ENCODE measurements at regions not wholly inside any gene's neighbourhood (a gene's known extent, or its start where the extent isn't known, plus 50 kb on each side); places are given as distances from the start of the nearest gene placed in this dataset.

DNA sequence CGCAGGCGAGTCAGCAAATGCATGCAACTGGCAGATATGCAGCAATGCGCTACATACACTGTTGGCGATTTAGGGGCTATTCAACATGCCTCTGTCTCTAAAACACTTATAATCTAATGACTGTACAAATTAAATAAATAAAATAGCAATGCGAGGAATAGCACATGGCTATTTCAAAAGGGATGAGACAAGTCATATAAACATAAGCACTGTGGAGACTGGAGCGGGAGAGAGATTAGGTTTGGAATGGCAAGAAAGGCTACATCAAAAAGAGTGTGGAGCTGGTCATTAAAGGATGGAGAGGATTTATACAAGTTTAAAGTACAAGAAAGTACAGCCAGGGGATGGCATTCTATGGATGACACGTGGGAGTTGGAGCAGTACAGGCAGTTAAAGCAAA, 523.5 kb upstream of the CAMK1G start:
- no peaks in the 10 kb centered on the region for H3K36me3 Mint-ChIP-seq (ENCODE audit: low read depth, unreplicated experiment)
- no peak overlapping the region for H3K4me3 Mint-ChIP-seq (ENCODE audit: unreplicated experiment)
- H3K9me3 Mint-ChIP-seq (ENCODE audit: unreplicated experiment): peaks cover 5% of the 10 kb centered on the region
- Histone ChIP-seq H3K27me3 (ENCODE audit: insufficient read depth, low read length) (no peaks in the 10 kb centered on the region), H3K9ac (ENCODE audit: low read length) (no peak overlapping the region), H3K4me3 (ENCODE audit: insufficient read depth, low read depth, low read length) (no peak overlapping the region), H4K20me1 (ENCODE audit: insufficient read depth, low read length) (no peaks in the 10 kb centered on the region), H2AFZ (ENCODE audit: low read depth, low read length) (no peak overlapping the region), H3K4me1 (ENCODE audit: insufficient read depth, low read length) (no peaks in the 10 kb centered on the region), H3K9me3 (ENCODE audit: insufficient read depth, low read depth, low read length) (no peaks in the 10 kb centered on the region), H3K79me2 (ENCODE audit: insufficient read depth, low read length) (no peaks in the 10 kb centered on the region), H3K36me3 (ENCODE audit: insufficient read depth, low read length) (no peaks in the 10 kb centered on the region), H3K4me2 (ENCODE audit: low read length) (no peak overlapping the region), H3K27ac (ENCODE audit: low read depth, low read length) (no peak overlapping the region)
- no peak overlapping the region for H3K27ac Mint-ChIP-seq (ENCODE audit: unreplicated experiment)
- TF ChIP-seq EZH2 (IDR thresholded peaks at IDR 0.05; ENCODE audit: insufficient read depth, low read length): no peak
- TF ChIP-seq, protein P1, sequence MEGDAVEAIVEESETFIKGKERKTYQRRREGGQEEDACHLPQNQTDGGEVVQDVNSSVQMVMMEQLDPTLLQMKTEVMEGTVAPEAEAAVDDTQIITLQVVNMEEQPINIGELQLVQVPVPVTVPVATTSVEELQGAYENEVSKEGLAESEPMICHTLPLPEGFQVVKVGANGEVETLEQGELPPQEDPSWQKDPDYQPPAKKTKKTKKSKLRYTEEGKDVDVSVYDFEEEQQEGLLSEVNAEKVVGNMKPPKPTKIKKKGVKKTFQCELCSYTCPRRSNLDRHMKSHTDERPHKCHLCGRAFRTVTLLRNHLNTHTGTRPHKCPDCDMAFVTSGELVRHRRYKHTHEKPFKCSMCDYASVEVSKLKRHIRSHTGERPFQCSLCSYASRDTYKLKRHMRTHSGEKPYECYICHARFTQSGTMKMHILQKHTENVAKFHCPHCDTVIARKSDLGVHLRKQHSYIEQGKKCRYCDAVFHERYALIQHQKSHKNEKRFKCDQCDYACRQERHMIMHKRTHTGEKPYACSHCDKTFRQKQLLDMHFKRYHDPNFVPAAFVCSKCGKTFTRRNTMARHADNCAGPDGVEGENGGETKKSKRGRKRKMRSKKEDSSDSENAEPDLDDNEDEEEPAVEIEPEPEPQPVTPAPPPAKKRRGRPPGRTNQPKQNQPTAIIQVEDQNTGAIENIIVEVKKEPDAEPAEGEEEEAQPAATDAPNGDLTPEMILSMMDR (IDR thresholded peaks at IDR 0.05; ENCODE audit: insufficient read depth, low read depth, low read length): no peak
- peaks cover 2% of the 10 kb centered on the region for H3K4me1 Mint-ChIP-seq (ENCODE audit: low read depth, unreplicated experiment)
- FAIRE-seq: no peak
- peaks cover 5% of the 10 kb centered on the region for H3K27me3 Mint-ChIP-seq (ENCODE audit: low read depth, unreplicated experiment)
- no peak for DNase-seq (ENCODE audit: low read depth)

DNA sequence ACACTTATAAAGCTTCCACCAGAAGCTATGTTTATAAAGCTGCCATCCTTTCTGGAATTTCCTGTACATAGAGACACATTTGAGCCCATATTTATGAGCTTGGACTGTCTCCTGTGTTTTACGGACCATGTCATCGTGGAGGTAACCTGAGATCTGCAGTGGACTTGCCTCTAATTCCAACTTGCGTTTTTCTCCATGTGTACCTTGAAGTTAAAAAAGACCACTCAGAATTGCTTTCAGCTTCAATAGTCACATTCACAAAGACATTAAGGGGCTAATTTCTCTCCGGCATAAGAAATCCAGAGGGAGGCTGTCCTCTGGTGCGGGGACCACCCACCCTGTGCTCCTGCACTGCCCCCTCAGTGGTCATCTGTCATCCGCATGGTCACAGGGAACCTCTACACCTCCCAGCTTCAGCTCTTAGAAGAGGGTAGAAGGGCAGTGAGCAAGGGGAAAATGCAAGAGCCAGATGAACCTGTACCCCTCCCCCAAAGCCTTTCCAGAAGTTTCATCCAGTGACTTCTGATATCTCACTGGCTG, 521.4 kb upstream of the CAMK1G start:
- Histone ChIP-seq H3K4me3 (ENCODE audit: insufficient read depth, low read depth, low read length) (no peak overlapping the region), H3K27ac (ENCODE audit: low read depth, low read length) (no peak overlapping the region), H2AFZ (ENCODE audit: low read depth, low read length) (no peak overlapping the region), H3K79me2 (ENCODE audit: insufficient read depth, low read length) (no peaks in the 10 kb centered on the region), H3K9ac (ENCODE audit: low read length) (no peak overlapping the region), H3K4me1 (ENCODE audit: insufficient read depth, low read length) (no peaks in the 10 kb centered on the region), H3K4me2 (ENCODE audit: low read length) (no peak overlapping the region), H4K20me1 (ENCODE audit: insufficient read depth, low read length) (no peaks in the 10 kb centered on the region), H3K27me3 (ENCODE audit: insufficient read depth, low read length) (no peaks in the 10 kb centered on the region), H3K9me3 (ENCODE audit: insufficient read depth, low read depth, low read length) (no peaks in the 10 kb centered on the region), H3K36me3 (ENCODE audit: insufficient read depth, low read length) (no peaks in the 10 kb centered on the region)
- TF ChIP-seq EZH2 (IDR thresholded peaks at IDR 0.05; ENCODE audit: insufficient read depth, low read length): no peak
- TF ChIP-seq, protein P1 (IDR thresholded peaks at IDR 0.05; ENCODE audit: insufficient read depth, low read depth, low read length): no peak
- no peak for DNase-seq (ENCODE audit: low read depth)
- Mint-ChIP-seq H3K27me3 (ENCODE audit: low read depth, unreplicated experiment) (peaks cover 7% of the 10 kb centered on the region), H3K36me3 (ENCODE audit: low read depth, unreplicated experiment) (no peaks in the 10 kb centered on the region), H3K4me3 (ENCODE audit: unreplicated experiment) (no peak overlapping the region), H3K4me1 (ENCODE audit: low read depth, unreplicated experiment) (peaks cover 2% of the 10 kb centered on the region), H3K9me3 (ENCODE audit: unreplicated experiment) (no peaks in the 10 kb centered on the region), H3K27ac (ENCODE audit: unreplicated experiment) (no peak overlapping the region)
- FAIRE-seq: no peak

DNA sequence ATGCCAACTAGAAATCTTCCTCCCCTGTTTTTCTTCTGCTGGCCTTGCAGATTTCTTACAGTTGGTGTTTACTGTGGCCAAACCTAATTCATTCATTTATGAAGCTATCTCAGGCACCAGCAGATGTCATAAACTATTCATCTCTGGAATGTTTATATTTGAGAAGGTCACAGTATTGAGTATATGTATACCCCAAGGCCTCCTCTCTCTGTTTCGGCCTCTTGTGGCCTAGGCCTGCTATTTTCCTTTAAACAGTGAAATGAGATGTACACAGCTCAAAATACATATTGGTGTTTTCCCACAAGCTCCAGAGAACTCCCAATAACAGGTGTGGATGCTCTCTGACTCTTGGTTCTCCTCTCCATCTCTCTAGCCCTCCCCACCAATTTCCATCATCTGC, 520.7 kb upstream of the CAMK1G start:
- H3K27ac ChIP-seq (ENCODE audit: low read depth, low read length): no peak overlapping the region
- TF ChIP-seq, protein P1 (IDR thresholded peaks at IDR 0.05; ENCODE audit: insufficient read depth, low read depth, low read length): no peak
- TF ChIP-seq EZH2 (IDR thresholded peaks at IDR 0.05; ENCODE audit: insufficient read depth, low read length): no peak

More for the DNA sequence above, 520.7 kb upstream of the CAMK1G start:
- H3K9me3 ChIP-seq (ENCODE audit: insufficient read depth, low read depth, low read length): no peaks in the 10 kb centered on the region
- Mint-ChIP-seq H3K4me3 (ENCODE audit: unreplicated experiment) (no peak overlapping the region), H3K27me3 (ENCODE audit: low read depth, unreplicated experiment) (peaks cover 7% of the 10 kb centered on the region), H3K27ac (ENCODE audit: unreplicated experiment) (no peak overlapping the region), H3K36me3 (ENCODE audit: low read depth, unreplicated experiment) (no peaks in the 10 kb centered on the region), H3K4me1 (ENCODE audit: low read depth, unreplicated experiment) (peaks cover 2% of the 10 kb centered on the region), H3K9me3 (ENCODE audit: unreplicated experiment) (no peaks in the 10 kb centered on the region)
- no peaks in the 10 kb centered on the region for H3K79me2 ChIP-seq (ENCODE audit: insufficient read depth, low read length)
- no peaks in the 10 kb centered on the region for H4K20me1 ChIP-seq (ENCODE audit: insufficient read depth, low read length)
- H3K9ac ChIP-seq (ENCODE audit: low read length): no peak overlapping the region
- no peaks in the 10 kb centered on the region for H3K36me3 ChIP-seq (ENCODE audit: insufficient read depth, low read length)
- DNase-seq (ENCODE audit: low read depth) (no peak), FAIRE-seq (no peak)
- H3K4me3 ChIP-seq (ENCODE audit: insufficient read depth, low read depth, low read length): no peak overlapping the region
- H2AFZ ChIP-seq (ENCODE audit: low read depth, low read length): no peak overlapping the region
- H3K4me1 ChIP-seq (ENCODE audit: insufficient read depth, low read length): no peaks in the 10 kb centered on the region
- no peaks in the 10 kb centered on the region for H3K27me3 ChIP-seq (ENCODE audit: insufficient read depth, low read length)
- no peak overlapping the region for H3K4me2 ChIP-seq (ENCODE audit: low read length)
